Islet of Langerhans (tissue), 1 donor: ENCODE measurements at regions not wholly inside any gene's neighbourhood (a gene's known extent, or its start where the extent isn't known, plus 50 kb on each side); places are given as distances from the start of the nearest gene placed in this dataset.
A peak's percentile ranks its signal among the peaks of the same experiment; 100 is the strongest.
"Not testable (repeated sequence)": the region's sequence is repeated elsewhere in the genome, so short reads cannot be mapped to it uniquely, and the experiment has no call there.

Experiments
- FAIRE-seq: peaks from one replicate; lab custom pipeline; 2011; peaks lifted over from hg19 to GRCh38; lab: Jason Lieb, UNC

DNA sequence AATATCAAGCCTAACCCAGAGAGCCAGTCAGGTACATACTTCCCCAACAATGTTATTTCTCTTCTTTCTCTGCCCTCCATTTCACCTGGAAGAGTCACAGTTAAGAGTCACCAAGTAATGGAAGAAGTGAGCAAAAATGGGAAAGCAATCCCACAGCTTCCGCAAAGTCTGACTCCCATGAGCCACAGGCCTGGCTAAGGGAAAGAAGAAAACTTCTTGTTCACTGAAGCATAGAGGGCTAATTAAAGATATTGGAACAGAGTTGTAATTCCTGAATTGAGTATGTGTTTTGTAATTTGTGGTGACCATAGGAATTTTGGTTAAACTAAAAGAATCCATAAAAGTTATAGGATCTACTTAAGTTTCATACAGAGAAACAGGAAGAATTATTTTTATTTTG lies 830.9 kb upstream of the PCDH20 start:
- no peak for FAIRE-seq

DNA sequence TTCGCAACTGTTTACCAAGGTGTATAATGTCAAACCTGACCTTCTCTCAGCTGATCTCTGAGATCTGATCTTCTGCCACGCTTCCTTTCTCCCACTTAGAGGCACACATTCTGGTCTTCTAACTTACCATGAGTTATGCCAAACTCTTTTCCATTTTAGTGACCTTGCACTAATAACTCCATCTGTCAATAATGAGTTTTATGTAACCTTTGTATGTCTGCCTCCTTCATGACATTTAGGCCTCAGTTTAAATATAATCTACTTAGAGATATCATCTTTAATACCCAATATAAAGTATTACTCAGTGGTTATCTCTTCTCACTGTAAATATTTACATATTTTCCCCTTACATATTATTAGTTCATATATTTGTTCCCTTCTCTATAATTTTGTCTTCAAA lies 827.5 kb upstream of the PCDH20 start:
- no peak for FAIRE-seq

DNA sequence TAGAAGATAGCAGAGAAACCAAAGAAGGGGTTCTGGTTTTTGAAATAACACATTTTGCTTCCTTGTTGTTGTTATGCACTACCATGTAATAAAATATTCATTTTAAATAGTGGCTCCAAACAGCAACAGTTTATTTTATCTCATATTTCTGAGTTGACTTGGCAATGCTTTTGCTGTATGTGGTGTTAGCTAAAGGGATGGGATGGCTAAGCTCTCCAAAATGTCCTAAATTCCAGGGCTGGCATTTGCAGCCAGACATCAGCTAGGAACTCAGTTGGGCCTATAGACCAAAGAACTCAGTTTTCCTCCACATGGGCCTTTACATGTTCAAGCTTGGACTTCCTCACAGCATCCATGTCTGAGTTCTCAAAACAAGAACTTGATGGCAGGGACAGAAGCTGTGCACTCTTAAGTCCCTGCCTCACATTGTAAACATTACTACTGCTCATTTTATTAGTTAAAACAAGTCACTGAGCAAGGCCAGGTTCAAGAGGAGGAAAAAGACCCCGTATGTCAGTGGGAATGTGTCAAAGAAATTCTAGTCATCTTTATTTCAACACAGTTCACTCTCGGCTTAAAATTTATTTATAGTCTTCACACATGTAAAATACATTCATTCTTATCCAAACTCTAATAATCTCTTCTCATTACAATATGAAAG lies 819.3 kb upstream of the PCDH20 start:
- no peak for FAIRE-seq

DNA sequence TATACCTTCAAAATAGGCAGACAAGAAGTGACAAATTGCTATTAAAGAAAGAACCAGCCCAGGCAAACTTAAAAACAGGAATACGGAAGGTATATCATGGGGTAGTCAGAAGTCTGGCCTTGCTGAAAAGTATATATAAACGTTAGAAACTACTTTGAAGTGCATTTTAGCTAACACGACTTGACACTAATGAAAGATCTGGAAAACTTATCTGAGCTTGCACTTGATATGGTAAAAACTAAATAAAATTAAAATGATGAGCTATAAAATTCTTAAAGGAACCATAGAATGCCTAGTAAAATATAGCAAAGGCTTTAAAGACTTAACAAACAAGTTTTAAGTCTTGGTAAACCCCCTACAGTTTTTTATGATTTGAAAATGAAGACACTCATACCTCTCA lies 795.3 kb upstream of the PCDH20 start:
- no peak for FAIRE-seq

DNA sequence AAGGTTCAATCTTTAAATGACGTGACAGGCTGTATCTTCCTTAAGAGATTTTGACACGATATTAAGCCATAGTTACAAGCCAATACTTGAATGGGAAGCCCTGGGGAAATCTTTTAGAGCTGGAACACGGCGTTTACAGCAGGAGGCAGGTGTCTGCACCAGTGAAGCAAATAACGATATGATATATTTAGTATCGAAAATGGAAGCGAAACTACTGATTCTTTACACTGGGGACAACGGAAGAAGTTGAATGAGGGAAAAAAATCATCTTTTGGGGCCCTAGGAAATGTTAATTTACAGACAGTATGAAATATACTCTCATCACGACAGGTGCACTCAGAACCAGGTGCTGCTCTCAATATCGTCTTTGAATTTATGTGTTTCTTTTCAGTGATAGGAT lies 793.9 kb upstream of the PCDH20 start:
- no peak for FAIRE-seq

DNA sequence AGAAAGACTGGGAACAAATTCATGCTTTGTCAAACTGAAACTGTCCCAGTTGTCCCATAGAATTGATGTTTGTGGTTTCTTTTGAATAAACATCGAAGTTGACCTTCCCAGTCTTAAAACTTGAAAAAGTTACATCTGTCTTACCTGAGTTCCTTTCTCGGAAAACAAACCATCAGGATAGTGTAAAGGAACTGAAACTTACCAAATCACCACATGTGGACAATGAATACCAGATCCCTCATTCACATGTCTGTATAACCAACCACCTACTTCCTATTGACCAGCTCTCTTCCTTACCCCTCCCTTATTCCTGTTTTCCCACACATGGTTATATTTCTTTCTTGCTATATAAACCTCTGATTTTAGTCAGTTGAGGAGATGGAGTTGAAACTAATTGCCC lies 791.7 kb upstream of the PCDH20 start:
- FAIRE-seq: no peak

DNA sequence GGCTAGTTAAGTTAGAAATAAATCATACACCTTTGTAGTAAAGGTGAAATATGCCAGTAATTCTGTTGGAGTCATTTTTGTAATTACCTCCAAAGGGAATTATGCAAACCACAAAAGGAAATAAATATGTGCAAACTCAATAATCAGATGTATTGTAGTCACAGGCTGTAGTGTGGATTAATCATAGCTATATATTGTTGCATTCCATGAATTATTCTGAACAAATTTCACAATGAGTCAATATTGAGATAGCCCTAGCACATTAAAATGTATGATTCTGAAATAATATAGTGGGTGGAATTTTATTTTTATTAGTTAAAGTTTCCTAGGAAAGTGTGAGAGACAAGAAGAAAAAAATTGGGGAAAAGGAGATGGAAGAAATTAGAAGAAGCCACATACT lies 790.5 kb upstream of the PCDH20 start:
- FAIRE-seq: no peak

DNA sequence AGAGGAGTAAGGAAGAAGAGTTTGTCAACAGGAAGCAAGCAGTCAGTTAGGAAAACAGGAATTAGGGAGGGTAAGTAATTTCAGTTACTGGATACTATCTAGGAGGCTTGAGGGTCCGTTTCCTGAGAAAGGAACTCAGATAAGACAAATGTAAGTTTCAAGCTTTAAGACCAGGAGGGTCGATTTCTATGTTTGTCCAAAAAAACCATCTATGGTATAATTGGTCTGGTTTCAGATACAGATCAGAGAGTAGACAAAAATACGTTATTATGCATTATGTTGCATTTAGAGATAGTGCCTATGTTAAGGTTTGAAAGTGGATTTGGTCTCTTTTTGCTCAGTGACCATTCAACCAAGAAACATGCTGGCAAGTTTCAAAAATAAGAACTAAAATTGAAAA lies 789.6 kb upstream of the PCDH20 start:
- FAIRE-seq: no peak

DNA sequence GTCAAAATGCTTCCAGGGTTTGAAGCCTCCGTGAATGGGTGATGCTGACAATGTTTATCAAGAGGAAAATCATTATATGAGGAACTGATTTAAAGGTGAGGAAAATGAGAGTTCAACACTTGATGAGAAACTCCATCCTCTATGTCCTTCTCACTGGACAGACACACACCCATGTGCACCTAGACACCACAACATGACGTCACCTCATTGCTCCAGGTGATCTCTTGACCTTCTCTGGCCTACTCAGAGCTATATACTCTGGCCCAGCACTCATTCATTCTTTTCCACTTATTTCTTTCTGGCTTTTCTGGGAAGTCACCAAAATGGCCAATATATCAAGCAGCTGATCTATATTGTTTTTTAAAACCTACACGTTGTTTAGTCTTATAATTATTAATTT lies 778.7 kb upstream of the PCDH20 start:
- FAIRE-seq: no peak

DNA sequence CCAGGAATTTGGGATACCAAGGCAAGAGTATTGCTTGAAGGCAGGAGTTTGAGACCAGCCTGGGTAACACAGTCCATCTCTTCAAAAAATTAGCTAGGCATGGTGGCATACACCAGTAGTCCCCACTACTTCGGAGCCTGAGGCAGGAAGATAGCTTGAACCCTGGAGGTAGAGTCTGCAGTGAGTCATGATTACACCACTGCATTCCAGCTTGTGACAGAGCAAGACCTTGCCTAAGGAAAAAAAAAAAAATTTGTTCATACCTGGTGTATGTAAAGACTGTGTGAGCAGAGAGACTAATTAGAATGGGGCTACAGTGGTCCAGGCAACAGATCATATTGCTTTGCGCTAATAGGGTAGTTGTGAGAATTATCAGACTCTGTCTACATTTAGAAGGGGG lies 778.3 kb upstream of the PCDH20 start:
- FAIRE-seq: no peak

DNA sequence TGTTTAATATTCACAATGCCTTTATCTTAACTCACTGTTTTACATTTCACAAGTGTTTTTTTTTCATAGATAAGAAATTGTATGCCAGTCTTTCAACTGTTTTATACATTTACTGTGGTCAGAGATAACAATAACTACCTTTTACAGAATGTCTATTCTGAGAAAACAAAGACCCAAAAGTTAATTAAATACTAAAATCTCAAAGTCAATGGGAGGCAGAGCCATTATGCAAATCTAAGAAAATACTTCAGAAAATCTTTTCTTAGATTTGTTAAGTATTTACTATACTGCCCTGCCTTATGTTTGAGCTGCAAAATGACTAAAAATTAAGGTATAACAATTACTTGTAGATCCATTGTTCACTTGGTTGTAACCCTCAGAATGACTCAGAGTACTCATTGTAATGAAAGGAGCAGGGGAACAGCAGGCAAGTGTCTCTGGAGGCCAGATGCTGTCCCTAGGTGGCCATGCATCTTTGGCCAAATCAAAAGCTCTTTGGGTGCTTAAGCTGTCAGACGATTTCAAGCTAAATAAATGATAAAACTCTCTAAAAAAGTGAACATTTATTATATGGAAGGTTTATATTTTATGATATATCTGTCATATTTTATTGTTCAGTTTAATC lies 770.1 kb upstream of the PCDH20 start:
- peak; percentile 5 for FAIRE-seq

DNA sequence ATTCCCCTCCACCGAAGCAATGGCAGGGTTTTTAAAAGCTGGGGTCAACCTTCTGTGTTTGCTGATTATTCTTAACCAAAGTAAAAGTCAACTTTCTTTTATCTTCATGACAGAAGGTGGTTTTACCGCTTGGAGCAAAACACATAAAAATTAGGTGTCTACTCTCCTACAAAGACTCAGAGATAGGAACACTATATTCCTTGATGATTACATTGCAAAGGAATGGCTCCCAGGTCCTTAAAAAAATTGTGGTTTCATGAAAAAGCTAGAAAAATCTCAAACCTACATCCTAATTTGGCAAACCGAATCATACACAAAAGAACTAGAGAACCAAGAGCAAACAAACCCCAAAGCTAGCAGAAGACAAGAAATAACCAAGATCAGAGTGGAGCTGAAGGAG lies 760.4 kb upstream of the PCDH20 start:
- no peak for FAIRE-seq

DNA sequence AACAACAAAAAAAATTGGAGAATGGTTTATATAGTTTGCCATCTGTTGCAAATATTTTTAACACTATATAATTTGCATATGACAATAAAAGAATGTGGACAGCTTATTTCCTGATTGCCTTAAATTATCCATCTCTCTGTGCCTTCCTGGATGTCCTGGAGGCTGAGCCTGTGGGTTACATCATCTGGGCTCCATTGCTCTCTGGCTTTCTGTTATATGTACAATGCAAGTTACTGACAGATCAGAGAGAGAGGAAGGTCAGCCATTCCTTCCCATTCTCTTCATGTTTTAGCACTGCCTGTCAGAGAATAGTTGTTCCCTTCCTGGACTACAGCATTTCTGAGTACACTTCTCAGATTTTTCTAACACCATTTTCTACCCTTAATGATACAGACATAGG lies 758.3 kb upstream of the PCDH20 start:
- FAIRE-seq: no peak

DNA sequence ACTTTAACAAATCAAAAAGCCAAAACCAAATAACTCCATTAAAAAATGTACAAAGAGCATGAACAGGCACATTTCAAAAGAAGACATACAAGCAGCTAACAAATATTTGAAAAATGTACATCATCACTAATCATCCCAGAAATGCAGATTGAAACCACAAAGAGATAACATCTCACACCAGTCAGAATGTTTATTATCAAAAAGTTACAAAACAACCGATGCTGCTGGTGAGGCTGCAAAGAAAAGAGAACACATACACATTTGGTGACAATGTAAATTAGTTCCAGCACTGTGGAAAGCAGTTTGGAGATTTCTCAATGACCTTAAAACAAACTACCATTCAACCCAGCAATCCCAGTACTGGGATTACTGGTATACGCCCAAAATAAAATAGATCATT lies 756.0 kb upstream of the PCDH20 start:
- FAIRE-seq: no peak

DNA sequence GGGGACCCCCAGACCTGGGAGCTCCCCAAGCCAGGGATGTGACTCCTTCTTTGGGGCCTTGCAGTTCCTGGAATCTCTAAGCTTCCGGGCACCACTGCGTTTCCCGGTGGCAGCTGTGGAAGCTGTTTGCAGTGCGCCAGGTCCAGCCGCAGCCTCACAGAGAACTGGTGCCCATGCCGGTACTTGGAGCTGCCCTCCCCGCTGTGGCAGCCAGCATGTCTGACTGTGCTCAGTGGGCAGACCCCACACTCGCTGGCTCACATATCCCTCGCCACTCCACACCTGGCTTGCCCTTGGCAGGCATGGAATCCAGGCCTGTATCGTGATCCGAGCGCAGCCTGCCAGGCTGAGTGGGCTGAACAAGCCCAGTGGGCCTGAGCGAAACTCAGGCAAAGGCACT lies 753.2 kb upstream of the PCDH20 start:
- no peak for FAIRE-seq

DNA sequence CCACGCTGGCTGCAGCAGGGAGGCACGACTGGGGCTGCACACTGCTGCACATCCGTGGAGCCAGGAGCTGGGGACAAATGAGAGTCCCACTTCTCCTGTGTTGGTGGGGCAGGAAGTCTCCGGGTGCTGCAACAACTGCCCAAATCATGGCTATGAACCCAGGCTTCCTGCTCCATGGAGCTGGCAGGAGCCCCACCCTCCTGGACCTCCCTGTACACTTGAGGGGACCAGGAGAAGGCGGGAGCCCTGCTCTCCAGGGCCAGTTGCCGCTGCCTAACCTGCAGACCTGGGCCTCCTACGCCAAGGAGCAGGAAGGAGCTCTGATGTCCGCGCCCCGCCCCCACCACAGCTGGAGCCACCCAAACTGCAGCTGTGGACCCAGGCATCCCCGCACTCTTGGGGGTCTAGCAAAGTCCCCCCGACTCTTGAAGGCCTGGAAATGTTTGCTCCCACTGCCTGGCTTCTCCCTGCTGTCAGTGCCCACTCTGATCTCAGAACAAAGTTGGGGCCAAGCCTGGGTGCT lies 752.1 kb upstream of the PCDH20 start:
- no peak for FAIRE-seq

DNA sequence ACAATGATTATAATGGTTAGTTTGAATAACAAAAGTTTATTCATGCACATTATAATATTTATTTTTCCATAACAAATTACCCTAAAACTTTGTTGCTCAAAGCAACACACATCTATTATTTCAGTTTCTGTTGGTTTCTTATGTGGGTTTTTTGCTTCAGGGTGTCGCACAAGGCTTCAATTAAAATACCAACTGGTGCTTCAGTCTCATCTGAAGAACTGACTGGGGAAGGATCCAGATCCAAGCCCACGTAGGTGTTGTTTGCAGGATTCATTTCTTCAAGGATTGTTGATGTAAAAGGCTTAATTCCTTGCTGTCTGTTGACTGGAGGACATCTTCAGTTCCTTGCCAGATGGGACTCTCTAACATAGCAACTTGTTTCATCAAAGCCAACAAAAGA lies 747.2 kb upstream of the PCDH20 start:
- FAIRE-seq: no peak

DNA sequence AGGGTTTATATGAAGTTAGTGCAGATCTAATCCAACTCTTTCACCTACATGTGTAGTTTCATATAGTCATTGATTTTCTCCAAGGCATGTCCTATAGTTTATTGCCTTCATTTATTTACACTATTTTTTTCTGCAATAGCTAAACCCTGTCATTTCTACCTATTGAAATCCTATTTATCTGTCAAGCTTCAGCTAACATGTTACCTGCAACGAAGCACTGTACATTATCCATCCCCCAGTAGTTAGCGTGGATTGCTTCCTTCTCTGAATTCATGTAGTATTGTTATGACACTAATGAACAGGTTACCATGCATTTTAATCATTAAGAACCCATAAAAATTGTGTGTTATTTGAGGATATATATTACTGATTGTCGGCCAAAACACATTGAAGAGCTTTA lies 742.9 kb upstream of the PCDH20 start:
- FAIRE-seq: no peak

DNA sequence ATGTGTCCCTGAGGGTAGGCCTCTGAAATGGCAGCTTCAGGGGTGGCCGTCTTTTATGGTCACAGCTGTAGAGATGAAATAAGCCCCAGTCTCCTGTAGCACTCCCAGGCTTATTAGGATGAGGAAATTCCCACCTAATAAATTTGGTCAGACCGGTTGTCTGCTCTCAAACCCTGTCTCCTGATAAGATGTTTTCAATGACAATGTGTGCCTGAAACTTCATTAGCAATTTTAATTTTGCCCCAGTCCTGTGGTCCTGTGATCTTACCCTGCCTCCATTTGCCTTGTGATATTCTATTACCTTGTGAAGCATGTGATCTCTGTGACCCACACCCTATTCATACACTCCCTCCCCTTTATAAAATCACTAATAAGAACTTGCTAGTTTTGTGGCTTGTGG lies 736.1 kb upstream of the PCDH20 start:
- not testable (repeated sequence) for FAIRE-seq

DNA sequence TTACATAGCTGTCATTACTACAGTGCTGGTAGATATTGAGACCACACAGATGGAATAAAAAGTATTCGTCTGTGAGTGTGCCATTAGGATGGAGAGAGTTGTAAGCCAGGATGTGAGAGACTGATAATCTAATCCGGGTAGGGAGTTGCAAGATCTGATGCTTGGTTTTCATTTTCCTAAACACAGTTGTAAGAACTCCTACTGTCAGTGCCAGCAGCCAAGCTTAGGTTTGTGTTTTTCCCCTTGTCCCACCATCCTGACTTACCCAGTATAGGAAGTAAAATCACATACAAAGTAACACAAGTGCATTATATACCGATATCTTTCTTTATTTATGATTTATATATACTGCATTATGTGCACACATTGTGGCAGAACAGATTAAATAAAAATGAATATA lies 726.4 kb upstream of the PCDH20 start:
- FAIRE-seq: no peak

DNA sequence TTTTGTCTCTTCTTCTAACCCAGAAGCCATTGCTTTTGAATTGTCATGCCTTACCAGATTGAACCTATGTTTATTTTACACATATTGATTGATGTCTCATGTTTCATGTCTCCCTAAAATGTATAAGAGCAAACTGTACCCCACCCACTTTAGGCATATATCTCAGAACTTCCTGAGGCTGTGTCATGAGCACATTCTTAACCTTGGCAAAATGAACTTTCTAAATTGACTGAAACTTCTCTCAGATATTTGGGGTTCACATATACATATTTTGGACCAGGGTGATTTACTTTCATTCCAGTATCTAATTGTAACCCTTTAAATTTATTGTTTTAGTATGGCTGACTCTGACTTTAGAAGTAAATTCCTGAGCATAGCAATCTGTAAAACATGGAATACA lies 723.9 kb upstream of the PCDH20 start:
- no peak for FAIRE-seq

DNA sequence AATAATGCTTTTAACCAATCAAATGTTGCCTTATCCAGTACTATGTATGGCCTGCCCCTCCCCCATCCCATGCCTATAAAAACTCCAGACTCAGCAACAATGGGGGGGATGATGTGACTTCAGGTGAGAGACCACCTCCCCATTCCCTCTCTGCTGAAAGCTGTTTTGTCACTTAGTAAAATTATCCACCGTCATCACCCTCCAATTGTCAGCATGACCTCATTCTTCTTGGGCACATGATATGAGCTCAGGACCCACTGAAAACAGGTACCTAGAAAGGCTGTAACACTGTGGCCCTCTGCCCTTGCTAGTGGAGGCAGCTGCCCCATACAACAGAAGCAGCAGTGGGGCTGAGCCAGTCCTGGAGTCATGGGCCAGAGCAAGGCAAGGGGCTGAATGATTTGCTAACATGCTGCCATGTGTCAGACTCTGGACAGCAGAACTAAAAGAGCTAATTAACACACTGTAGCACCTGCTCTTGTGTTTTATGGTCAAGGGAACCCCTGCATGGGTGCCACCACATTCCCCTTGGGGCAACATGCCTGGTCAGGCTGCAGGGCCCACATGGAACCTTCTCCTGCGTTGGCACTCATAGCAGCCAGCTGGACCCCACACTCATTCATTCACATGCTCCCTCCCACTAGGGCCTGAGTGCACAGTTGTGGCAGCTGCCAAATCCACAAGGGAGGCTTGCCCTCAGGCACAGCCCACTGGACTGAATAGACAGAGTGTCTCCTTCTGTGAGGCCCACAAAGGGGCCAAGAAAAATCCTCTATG lies 722.2 kb upstream of the PCDH20 start:
- FAIRE-seq: no peak

DNA sequence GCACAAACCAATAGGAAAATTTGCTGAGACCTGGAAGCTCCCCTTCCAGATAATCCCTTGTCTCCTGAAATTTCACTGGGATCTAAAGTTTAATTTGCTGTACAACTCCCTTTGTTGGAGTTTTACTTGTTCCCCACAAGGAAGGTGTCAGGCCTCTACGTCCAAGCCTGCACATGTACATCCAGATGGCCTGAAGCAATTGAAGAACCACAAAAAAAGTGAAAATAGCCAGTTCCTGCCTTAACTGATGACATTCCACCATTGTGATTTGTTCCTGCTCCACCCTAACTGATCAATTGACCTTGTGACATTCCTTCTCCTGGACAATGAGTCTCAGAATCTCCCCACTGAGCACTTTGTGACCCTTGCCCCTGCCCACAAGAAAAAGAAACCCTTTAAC lies 716.0 kb upstream of the PCDH20 start:
- no peak for FAIRE-seq
